ENCODE measurements at regions not wholly inside any gene's neighbourhood (a gene's known extent, or its start where the extent isn't known, plus 50 kb on each side); places are given as distances from the start of the nearest gene placed in this dataset.

- H3K27me3 ChIP-seq (ENCODE audit: insufficient read depth, insufficient read length): no peaks in the 10 kb centered on the region
- no peaks in the 10 kb centered on the region for H3K9me3 ChIP-seq (ENCODE audit: insufficient read depth, low read length)
- TF ChIP-seq SUZ12 (IDR thresholded peaks at IDR 0.05; ENCODE audit: extremely low read depth, insufficient read depth, insufficient read length): no peak
- no peak overlapping the region for H3K4me3 ChIP-seq (ENCODE audit: insufficient read length, low read depth)
- H3K4me1 ChIP-seq (ENCODE audit: insufficient read depth, insufficient read length): no peaks in the 10 kb centered on the region
- DNase-seq (ENCODE audit: low read depth, low spot score): no peak
- H3K36me3 ChIP-seq (ENCODE audit: insufficient read depth, insufficient read length, low read length): no peaks in the 10 kb centered on the region
- no peak overlapping the region for H3K9ac ChIP-seq (ENCODE audit: insufficient read length, low read depth)
Observed at GRCh38 chr2:41267929-41268659, 779.7 kb upstream of the PKDCC start.

DNA sequence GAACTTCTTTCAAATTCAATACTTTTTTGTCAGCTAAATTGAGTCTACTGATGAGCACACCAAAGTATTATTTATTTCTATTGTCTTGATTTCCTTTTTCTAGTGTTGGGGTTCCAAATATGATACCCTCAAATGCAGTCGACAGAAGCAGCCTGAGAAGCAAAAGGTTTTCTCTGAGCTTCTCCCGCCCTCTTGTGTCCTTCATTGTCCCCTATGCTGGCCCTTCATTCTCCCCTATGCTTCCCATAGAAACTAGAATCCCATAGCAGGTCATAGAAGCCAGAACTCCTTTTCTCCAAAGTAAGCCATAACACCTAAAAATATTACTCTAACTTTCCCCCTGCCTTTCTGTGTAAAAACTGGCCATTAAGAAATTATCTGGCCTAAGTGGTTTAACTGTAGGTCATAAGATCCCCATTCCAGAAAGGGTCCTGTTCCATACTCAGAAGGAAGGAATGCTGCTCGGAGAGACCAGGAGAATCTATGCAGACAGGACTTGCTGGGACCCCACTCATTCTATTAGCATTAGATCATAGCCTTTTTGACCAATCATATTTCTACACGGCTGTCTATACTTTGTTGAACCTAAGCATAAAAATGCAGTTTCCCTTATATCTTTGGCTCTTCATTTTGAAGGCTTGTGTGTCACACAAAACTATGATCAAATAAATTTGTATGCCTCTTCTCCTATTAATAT lies 764.6 kb upstream of the PKDCC start:
- H3K9me3 ChIP-seq (ENCODE audit: insufficient read depth, low read length): no peaks in the 10 kb centered on the region
- H3K4me1 ChIP-seq (ENCODE audit: insufficient read depth, insufficient read length): no peaks in the 10 kb centered on the region
- no peak for TF ChIP-seq YY1 (IDR thresholded peaks at IDR 0.05; ENCODE audit: insufficient read depth, insufficient read length)
- H3K4me3 ChIP-seq (ENCODE audit: insufficient read length, low read depth): no peak overlapping the region
- H3K27me3 ChIP-seq (ENCODE audit: insufficient read depth, insufficient read length): no peaks in the 10 kb centered on the region
- no peak overlapping the region for H3K9ac ChIP-seq (ENCODE audit: insufficient read length, low read depth)
- DNase-seq (ENCODE audit: low read depth, low spot score): no peak
- no peaks in the 10 kb centered on the region for H3K36me3 ChIP-seq (ENCODE audit: insufficient read depth, insufficient read length, low read length)

DNA sequence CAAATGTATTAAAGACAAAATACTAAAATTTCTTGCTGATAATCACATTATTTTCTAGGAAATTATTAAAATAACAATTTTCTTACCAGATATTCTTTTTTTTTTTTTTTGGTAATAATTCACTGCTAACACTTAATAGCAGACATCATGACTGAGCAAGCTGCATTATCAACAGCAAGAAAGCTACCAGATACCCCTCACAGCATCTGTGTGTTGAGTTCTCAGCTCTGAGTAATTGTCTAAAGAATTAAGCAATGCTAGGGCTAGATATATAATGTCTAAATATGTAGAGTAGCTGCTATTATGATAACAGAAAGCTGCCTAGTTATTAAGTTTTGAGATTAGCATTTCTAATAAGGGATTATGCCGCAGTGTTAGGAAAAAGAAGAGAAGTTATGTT lies 754.3 kb upstream of the PKDCC start:
- H3K4me3 ChIP-seq (ENCODE audit: insufficient read length, low read depth): no peak overlapping the region
- no peaks in the 10 kb centered on the region for H3K4me1 ChIP-seq (ENCODE audit: insufficient read depth, insufficient read length)
- TF ChIP-seq SUZ12 (IDR thresholded peaks at IDR 0.05; ENCODE audit: extremely low read depth, insufficient read depth, insufficient read length): no peak
- no peak for TF ChIP-seq ZNF274 (IDR thresholded peaks at IDR 0.05; ENCODE audit: low read depth, low read length)
- TF ChIP-seq YY1 (IDR thresholded peaks at IDR 0.05; ENCODE audit: insufficient read depth, insufficient read length): no peak
- no peak overlapping the region for H3K9ac ChIP-seq (ENCODE audit: insufficient read length, low read depth)
- DNase-seq (ENCODE audit: low read depth, low spot score): no peak
- no peaks in the 10 kb centered on the region for H3K36me3 ChIP-seq (ENCODE audit: insufficient read depth, insufficient read length, low read length)
- H3K27me3 ChIP-seq (ENCODE audit: insufficient read depth, insufficient read length): no peaks in the 10 kb centered on the region
- no peaks in the 10 kb centered on the region for H3K9me3 ChIP-seq (ENCODE audit: insufficient read depth, low read length)

DNA sequence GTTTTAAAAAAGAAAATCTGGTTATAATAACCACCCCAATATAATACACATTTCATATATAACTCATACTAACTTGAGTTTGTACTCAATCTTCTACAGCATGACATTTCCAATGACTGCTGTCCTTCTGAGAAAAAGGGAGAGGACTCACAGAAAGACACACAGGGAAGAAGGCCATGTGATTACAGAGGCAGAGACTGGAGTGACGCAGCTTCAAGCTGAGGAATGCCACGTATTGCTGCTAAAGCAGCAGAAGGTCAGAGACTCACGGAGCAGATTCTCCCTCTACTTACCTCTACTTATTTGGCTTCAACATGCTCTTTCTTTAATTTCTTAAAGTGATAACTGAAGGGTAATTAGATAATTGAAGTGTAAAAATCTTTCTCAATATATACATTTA lies 753.5 kb upstream of the PKDCC start:
- no peaks in the 10 kb centered on the region for H3K9me3 ChIP-seq (ENCODE audit: insufficient read depth, low read length)
- no peaks in the 10 kb centered on the region for H3K27me3 ChIP-seq (ENCODE audit: insufficient read depth, insufficient read length)
- H3K9ac ChIP-seq (ENCODE audit: insufficient read length, low read depth): no peak overlapping the region
- no peaks in the 10 kb centered on the region for H3K4me1 ChIP-seq (ENCODE audit: insufficient read depth, insufficient read length)
- no peak for DNase-seq (ENCODE audit: low read depth, low spot score)
- H3K36me3 ChIP-seq (ENCODE audit: insufficient read depth, insufficient read length, low read length): no peaks in the 10 kb centered on the region
- no peak overlapping the region for H3K4me3 ChIP-seq (ENCODE audit: insufficient read length, low read depth)
- TF ChIP-seq YY1 (IDR thresholded peaks at IDR 0.05; ENCODE audit: insufficient read depth, insufficient read length) (no peak), ZNF274 (IDR thresholded peaks at IDR 0.05; ENCODE audit: low read depth, low read length) (no peak), SUZ12 (IDR thresholded peaks at IDR 0.05; ENCODE audit: extremely low read depth, insufficient read depth, insufficient read length) (no peak)

DNA sequence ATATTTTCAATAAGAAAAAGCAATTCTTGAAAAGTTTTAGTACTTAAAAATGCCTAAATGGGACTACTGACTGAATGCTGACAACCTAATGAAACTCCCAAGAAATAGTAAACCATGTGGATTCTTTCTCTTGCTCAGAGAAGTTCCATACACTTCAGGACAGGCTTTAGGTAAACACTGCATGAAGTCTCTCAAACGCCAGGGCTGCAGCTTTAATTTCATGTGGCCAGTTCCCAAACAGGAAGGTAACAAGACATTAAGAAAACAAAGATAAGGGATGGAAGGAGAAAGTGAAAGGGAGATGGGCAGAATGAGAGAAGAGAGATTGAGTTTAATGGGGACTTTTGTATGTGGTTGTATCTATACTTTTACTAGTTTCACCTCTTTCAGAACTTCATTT lies 734.7 kb upstream of the PKDCC start:
- H3K4me3 ChIP-seq (ENCODE audit: insufficient read length, low read depth): no peak overlapping the region

DNA sequence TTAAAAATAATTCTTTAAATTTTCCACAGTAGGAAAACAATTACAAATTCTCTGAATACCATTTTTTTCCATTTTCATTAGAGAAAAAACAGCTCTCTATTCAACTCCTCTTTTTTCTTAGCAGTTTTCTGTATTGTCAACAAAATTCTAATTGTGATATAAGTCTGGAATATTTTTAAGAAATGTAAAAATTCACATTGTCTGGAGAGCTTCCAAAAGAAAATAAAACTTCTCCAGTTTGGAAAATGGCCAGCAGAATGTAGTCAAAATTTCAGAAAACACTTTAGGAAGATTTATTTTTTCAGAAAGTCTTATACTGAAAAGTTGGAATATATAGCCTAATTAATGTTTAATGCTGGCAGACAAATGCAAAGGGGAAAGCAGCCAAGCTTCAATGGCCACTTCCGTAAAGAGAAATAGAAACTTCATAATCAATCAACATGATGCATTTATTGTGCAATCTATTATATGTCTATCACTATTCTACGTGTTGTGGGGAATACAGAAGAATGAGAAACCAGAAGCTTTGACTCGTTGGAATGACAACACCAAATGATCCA lies 733.2 kb upstream of the PKDCC start:
- Histone ChIP-seq H3K9me3 (ENCODE audit: insufficient read depth, low read length) (no peaks in the 10 kb centered on the region), H3K36me3 (ENCODE audit: insufficient read depth, insufficient read length, low read length) (no peaks in the 10 kb centered on the region), H3K9ac (ENCODE audit: insufficient read length, low read depth) (no peak overlapping the region), H3K4me1 (ENCODE audit: insufficient read depth, insufficient read length) (no peaks in the 10 kb centered on the region), H3K27me3 (ENCODE audit: insufficient read depth, insufficient read length) (no peaks in the 10 kb centered on the region), H3K4me3 (ENCODE audit: insufficient read length, low read depth) (no peak overlapping the region)
- no peak for TF ChIP-seq YY1 (IDR thresholded peaks at IDR 0.05; ENCODE audit: insufficient read depth, insufficient read length)
- no peak for TF ChIP-seq SUZ12 (IDR thresholded peaks at IDR 0.05; ENCODE audit: extremely low read depth, insufficient read depth, insufficient read length)
- TF ChIP-seq ZNF274 (IDR thresholded peaks at IDR 0.05; ENCODE audit: low read depth, low read length): no peak
- DNase-seq (ENCODE audit: low read depth, low spot score): no peak

More for the DNA sequence above, 734.7 kb upstream of the PKDCC start:
- Histone ChIP-seq H3K9me3 (ENCODE audit: insufficient read depth, low read length) (no peaks in the 10 kb centered on the region), H3K9ac (ENCODE audit: insufficient read length, low read depth) (no peak overlapping the region), H3K36me3 (ENCODE audit: insufficient read depth, insufficient read length, low read length) (no peaks in the 10 kb centered on the region), H3K27me3 (ENCODE audit: insufficient read depth, insufficient read length) (no peaks in the 10 kb centered on the region), H3K4me1 (ENCODE audit: insufficient read depth, insufficient read length) (no peaks in the 10 kb centered on the region)
- TF ChIP-seq YY1 (IDR thresholded peaks at IDR 0.05; ENCODE audit: insufficient read depth, insufficient read length): no peak
- no peak for DNase-seq (ENCODE audit: low read depth, low spot score)

DNA sequence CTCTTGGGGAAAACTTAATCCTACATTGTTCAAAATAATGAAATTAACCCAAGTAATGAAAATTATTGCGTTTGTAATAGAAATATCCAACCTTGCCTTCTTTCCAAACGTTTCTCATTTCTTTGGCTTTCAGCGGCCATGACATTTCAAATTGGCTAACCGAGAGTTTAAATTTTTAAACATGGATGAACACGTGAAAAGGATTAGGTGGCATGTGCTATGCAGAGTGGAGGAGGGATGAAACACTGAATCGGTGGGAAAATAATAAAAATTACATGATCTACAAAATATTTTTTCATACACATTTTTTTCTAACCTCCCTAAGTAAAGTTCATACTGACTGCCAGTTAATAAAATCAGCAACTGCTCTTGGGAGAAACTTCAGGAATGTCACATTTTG lies 728.4 kb upstream of the PKDCC start:
- Histone ChIP-seq H3K4me1 (ENCODE audit: insufficient read depth, insufficient read length) (no peaks in the 10 kb centered on the region), H3K9ac (ENCODE audit: insufficient read length, low read depth) (no peak overlapping the region), H3K36me3 (ENCODE audit: insufficient read depth, insufficient read length, low read length) (no peaks in the 10 kb centered on the region), H3K27me3 (ENCODE audit: insufficient read depth, insufficient read length) (no peaks in the 10 kb centered on the region), H3K9me3 (ENCODE audit: insufficient read depth, low read length) (no peaks in the 10 kb centered on the region), H3K4me3 (ENCODE audit: insufficient read length, low read depth) (no peak overlapping the region)
- DNase-seq (ENCODE audit: low read depth, low spot score): no peak
- TF ChIP-seq ZNF274 (IDR thresholded peaks at IDR 0.05; ENCODE audit: low read depth, low read length): no peak
- TF ChIP-seq SUZ12 (IDR thresholded peaks at IDR 0.05; ENCODE audit: extremely low read depth, insufficient read depth, insufficient read length): no peak
- TF ChIP-seq YY1 (IDR thresholded peaks at IDR 0.05; ENCODE audit: insufficient read depth, insufficient read length): no peak

Data from NT2/D1 (cell line).